ENCODE measurements at regions not wholly inside any gene's neighbourhood (a gene's known extent, or its start where the extent isn't known, plus 50 kb on each side); places are given as distances from the start of the nearest gene placed in this dataset.

DNA sequence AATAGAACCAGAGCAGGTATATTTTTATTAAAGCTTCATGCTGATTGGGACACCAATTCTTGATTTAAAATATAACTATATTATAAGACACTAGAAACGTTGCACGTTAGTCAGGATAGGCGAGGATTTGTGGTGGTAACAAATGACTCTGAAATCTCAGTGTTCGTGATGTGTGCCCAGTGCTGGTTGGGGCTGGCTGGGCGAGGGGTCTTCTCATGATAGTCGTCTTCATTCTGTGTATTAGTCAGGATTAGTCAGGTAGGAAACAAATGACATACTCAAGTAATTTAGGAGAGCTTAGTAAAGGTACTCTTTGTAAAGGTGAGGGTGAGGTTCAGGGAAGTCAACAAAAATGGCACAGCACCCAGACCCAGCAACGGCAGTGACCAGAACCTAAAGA is 73.9 kb upstream of the HIF1A start:
- TF ChIP-seq EZH2 (IDR thresholded peaks at IDR 0.05; ENCODE audit: insufficient read depth, poor library complexity, severe bottlenecking): no peak
- no peak for TF ChIP-seq EZH2phosphoT487 (IDR thresholded peaks at IDR 0.05; ENCODE audit: insufficient read depth, low read depth)
